Activated CD4-positive, alpha-beta T cell treated with anti-CD3 and anti-CD28 coated beads, Interleukin-2, amount 10 ng/mL, durations not matched to agents 24 days and 14 days (primary cell): ENCODE measurements at regions not wholly inside any gene's neighbourhood (a gene's known extent, or its start where the extent isn't known, plus 50 kb on each side); places are given as distances from the start of the nearest gene placed in this dataset.
"Not testable (repeated sequence)": the region's sequence is repeated elsewhere in the genome, so short reads cannot be mapped to it uniquely, and the experiment has no call there.

Experiments
- DNase-seq: peaks from one replicate; pipeline ENCODE4 v3.0.0; 2022
- H3K27ac Mint-ChIP-seq: one replicate; pipeline ENCODE4 v1.8.0; 2022; ENCODE audit warnings: mild to moderate bottlenecking, mixed read lengths
- H3K27me3 Mint-ChIP-seq: one replicate; pipeline ENCODE4 v1.8.0; 2022; ENCODE audit warnings: mixed read lengths
- H3K36me3 Mint-ChIP-seq: one replicate; pipeline ENCODE4 v1.8.0; 2022; ENCODE audit warnings: low read depth, mild to moderate bottlenecking, mixed read lengths
- H3K4me1 Mint-ChIP-seq: one replicate; pipeline ENCODE4 v1.8.0; 2021; ENCODE audit warnings: mixed read lengths
- H3K4me3 Mint-ChIP-seq: one replicate; pipeline ENCODE4 v1.8.0; 2022; ENCODE audit warnings: mild to moderate bottlenecking, moderate library complexity, mixed read lengths
- H3K9me3 Mint-ChIP-seq: one replicate; pipeline ENCODE4 v1.8.0; 2021; ENCODE audit warnings: mixed read lengths
- intact Hi-C: fragments of 100-400 bp; cut with micrococcal nuclease; formaldehyde crosslinking; loops from one replicate; pipeline ENCODE4 v1.15.1; 2023

DNA sequence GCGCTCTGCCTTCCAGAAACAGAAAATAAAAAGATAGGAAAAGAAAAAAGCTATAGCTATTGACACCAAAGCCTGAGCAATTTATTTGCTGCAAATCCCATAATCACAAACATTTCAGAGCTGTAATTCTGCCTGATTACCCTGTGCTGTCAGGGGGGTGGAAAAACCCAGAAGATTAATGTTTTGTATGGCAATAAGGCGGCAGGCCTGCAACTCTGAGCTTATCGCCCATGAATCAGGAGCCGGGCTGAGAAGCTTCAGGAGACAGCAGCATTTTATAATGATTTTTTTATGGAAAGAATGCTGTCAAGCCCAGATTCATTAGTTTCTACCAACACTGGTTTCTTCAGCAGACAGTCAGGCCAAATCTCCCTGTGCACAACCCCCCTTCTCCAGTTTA is 82.6 kb upstream of the TMEM164 start:
- Mint-ChIP-seq H3K27ac (no peak overlapping the region), H3K9me3 (no peaks in the 10 kb centered on the region), H3K27me3 (peaks cover 2% of the 10 kb centered on the region), H3K4me1 (peaks cover 2% of the 10 kb centered on the region), H3K36me3 (no peaks in the 10 kb centered on the region), H3K4me3 (no peak overlapping the region)
- intact Hi-C loops, result no loop called here
- no peak for DNase-seq

DNA sequence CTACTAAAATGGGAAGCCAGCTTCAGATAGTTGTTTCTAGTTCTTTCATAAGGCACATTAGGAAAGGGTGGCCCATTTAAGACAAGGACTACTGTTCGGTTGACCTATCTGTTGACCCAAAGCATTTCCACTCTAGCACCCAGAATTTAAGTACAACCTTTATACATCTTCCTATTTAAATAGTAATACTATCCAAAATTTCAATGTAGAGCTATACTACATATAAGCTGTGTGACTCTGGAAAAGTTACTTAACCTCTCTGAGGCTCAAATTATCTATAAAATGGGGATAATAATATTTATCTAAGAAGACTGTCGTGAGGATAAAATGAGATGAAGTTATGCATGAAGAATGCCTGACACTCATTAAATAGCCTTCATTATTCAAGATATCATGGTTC is 82.0 kb upstream of the TMEM164 start:
- H3K4me1 Mint-ChIP-seq, result peaks cover 2% of the 10 kb centered on the region
- H3K27me3 Mint-ChIP-seq, result peaks cover 2% of the 10 kb centered on the region
- no peak overlapping the region for H3K27ac Mint-ChIP-seq
- DNase-seq, result no peak
- no peak overlapping the region for H3K4me3 Mint-ChIP-seq
- intact Hi-C loops, result no loop called here
- H3K36me3 Mint-ChIP-seq, result no peaks in the 10 kb centered on the region
- no peaks in the 10 kb centered on the region for H3K9me3 Mint-ChIP-seq

DNA sequence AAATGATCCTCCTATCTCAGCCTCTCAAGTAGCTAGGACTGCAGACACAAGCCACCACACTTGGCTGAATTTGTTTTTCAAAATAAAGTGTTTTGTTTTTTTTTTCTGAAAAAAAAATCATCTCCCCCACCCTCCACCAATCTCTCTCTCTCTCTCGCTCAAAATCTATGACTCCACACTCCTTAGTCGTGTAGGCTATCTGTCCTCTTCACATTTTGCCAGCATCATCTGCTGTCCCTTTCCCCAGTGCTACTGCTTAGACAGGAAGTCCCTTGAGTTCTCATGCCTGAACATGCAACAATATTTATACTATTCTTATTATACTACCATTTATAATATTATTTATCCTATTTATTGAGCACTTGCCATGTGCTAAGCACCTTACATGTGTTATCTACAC is 80.7 kb upstream of the TMEM164 start:
- peaks cover 2% of the 10 kb centered on the region for H3K27me3 Mint-ChIP-seq
- intact Hi-C loops, result no loop called here
- H3K9me3 Mint-ChIP-seq, result no peaks in the 10 kb centered on the region
- H3K4me1 Mint-ChIP-seq, result peaks cover 2% of the 10 kb centered on the region
- no peak overlapping the region for H3K4me3 Mint-ChIP-seq
- DNase-seq, result no peak
- H3K36me3 Mint-ChIP-seq, result no peaks in the 10 kb centered on the region
- no peak overlapping the region for H3K27ac Mint-ChIP-seq

DNA sequence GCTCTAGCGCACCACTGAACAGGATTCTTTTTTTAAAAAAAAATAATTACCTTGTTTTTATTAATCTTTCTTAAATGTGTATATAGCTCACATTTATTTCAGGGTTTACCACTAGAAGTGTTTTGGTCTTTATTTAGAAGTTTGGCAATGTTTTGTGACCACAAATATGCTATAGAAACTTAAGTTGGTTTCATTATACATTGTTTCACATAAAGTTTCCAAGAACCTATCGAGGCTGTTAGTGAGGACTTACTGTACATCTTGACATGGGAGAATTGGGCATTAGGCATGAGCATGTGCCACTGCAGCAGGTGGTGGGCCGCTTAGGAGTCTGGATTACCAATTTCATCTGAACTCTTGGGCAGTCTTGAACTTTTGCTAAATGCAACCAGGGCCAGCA is 77.9 kb upstream of the TMEM164 start:
- H3K4me3 Mint-ChIP-seq, H3K36me3 Mint-ChIP-seq, intact Hi-C loops, H3K27ac Mint-ChIP-seq, H3K4me1 Mint-ChIP-seq, DNase-seq, H3K9me3 Mint-ChIP-seq, H3K27me3 Mint-ChIP-seq: not testable (repeated sequence)

DNA sequence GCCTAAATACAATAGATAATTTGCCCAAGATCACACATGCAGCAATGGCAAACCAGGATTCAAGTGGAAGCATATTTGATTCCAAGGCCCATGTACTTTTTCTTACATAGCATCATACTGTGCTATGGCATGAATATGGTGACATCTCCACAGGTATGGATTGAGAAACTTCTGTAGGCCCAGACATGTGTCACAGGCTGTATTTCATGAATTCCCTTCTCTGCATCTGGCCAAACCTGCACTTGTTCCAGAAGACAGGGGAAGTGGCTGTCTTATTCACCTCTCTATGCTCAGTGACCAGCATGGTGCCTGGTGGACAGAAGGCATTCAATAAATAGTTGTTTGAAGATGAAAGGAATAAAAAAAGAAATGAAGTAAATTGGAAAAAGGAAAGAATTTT is 77.3 kb upstream of the TMEM164 start:
- no peaks in the 10 kb centered on the region for H3K9me3 Mint-ChIP-seq
- DNase-seq, result no peak
- H3K4me3 Mint-ChIP-seq, result no peak overlapping the region
- H3K27ac Mint-ChIP-seq, result no peak overlapping the region
- H3K4me1 Mint-ChIP-seq, result peaks cover 2% of the 10 kb centered on the region
- no peaks in the 10 kb centered on the region for H3K27me3 Mint-ChIP-seq
- intact Hi-C loops, result no loop called here
- no peaks in the 10 kb centered on the region for H3K36me3 Mint-ChIP-seq

DNA sequence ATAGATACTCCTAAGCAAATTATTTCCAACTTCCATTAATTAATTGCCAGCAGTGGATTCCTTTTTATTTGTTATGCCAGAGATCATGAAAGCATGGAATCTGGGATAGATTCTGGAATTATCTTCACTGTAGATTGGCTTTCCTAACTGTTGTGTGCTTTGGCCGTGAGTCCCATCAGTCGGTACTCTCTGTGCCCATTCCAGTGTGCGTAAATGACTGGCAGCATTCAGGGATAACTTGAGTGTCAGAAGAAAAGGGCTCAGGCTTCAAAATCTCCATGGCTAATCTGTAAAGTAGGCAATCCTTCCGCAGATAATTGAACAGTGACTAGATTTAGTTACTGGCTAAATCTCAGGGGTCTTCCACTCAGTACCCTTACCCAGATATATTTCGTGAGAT is 76.8 kb upstream of the TMEM164 start:
- no peak overlapping the region for H3K4me3 Mint-ChIP-seq
- intact Hi-C loops, result no loop called here
- H3K9me3 Mint-ChIP-seq, result no peaks in the 10 kb centered on the region
- H3K4me1 Mint-ChIP-seq, result peaks cover 2% of the 10 kb centered on the region
- no peaks in the 10 kb centered on the region for H3K36me3 Mint-ChIP-seq
- no peaks in the 10 kb centered on the region for H3K27me3 Mint-ChIP-seq
- H3K27ac Mint-ChIP-seq, result no peak overlapping the region
- no peak for DNase-seq

DNA sequence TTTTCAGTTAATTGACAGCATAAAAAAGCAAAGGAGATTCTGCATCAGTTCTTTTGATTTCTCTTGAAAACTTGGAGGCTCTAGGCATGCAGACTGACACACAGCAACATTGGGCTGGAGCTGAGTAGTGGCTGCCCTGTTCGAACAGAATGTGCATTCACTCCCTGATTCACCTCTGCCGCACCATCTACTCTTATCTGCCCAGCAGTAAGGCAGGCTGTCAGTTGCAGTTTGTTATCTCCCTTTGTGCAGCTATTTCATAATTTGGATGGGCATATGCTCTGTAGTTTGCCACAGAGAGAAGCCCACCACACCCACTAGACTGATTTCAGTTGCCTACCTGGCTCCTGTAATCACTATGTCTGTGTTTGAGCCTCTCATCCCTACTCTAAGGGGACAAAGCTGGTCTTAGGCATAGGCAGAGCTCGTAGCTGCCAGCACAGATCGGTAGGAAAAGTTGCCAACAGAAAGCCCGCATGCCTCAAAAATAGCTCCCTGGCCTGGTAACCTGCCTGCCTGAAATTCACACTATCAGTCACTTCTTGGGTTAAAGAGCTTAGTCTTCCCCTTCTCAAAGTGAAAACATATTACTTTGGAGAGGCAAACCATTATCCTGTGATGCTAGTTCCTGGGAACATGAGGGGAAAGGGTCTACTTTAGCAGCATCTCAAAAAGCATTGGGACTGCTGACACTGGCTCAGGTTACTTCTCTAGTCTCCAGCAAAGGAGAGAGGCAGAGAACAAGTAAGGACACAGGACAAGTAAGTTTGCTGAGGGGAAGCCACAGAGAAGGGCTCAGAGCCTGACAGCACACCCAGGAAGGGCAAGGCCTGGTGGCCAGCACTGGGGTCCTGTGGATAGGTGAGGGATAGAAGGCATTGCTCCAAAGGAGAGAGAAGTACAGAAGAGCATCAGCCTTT is 75.9 kb upstream of the TMEM164 start:
- no peaks in the 10 kb centered on the region for H3K9me3 Mint-ChIP-seq
- no peak overlapping the region for H3K27ac Mint-ChIP-seq
- no peak for DNase-seq
- no peak overlapping the region for H3K4me3 Mint-ChIP-seq
- intact Hi-C loops, result no loop called here
- peaks cover 2% of the 10 kb centered on the region for H3K4me1 Mint-ChIP-seq
- no peaks in the 10 kb centered on the region for H3K36me3 Mint-ChIP-seq
- H3K27me3 Mint-ChIP-seq, result no peaks in the 10 kb centered on the region

DNA sequence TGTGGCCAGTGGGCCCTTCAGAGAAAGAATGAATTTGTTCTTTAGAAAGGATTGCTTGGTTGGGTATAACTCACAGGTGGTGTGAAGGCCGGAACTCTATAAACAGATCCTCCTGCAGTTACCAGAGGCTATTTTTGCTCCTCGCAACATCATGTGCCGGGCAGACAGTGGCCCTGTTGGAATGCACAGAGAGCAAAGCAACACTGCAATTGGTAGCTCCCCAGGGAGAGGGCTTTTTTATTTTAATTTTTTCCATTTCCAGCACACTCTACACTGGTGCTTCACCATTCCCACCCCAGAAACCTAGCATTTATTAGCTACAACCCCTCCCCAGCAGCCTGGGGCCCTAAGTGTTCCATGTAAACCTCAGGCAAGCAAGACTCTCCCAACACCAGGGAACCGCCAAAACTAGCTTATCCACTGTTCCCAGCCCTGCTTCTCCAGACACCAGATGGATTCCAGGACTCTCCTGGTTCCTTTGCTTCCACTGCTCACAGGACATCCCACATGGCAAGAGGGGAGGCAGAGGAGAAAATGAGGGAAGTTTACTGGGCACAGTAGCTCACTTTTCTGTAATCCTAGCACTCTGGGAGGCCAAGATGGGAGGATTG is 75.1 kb upstream of the TMEM164 start:
- intact Hi-C loops, result no loop called here
- Mint-ChIP-seq H3K4me3 (no peak overlapping the region), H3K36me3 (no peaks in the 10 kb centered on the region), H3K4me1 (peaks cover 2% of the 10 kb centered on the region), H3K9me3 (no peaks in the 10 kb centered on the region), H3K27ac (no peak overlapping the region), H3K27me3 (no peaks in the 10 kb centered on the region)
- DNase-seq, result no peak

DNA sequence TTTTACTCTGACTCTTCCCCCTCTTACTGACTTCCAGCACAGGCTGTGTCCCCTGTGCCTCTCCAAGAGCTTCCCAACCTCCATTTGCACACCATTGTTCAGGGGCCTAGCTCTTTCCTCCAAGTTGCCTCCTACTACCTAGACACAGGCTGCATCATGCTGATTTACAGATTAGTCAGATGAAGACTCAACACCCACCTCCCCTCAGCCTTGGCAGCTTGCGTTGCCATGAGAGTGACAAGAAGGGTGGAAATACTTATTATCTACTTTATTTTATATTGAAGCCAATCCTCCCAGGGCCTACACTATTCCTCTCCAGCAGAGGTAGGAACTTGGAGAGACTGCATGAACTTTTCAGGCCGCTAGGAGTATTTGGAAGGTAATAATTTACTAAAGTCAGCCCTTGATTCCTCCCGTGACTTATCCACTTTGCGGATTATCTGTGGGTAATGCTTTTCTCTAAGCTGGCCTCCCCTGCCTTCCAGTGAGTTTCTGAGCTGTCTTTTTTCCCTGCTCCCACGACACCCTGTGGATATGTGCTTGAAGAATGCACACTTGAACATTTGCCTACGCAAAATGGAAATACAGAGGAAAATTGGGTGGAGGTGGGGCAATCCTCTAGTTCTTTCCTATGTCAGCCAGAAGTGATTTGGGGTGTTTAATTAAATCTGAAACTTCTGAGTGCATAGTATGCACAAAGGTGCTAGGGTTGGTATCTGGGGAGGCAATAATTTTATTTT is 74.1 kb upstream of the TMEM164 start:
- Mint-ChIP-seq H3K9me3 (peaks cover 6% of the 10 kb centered on the region), H3K4me1 (peaks cover 2% of the 10 kb centered on the region), H3K27me3 (peaks cover under 1% of the 10 kb centered on the region), H3K4me3 (no peak overlapping the region), H3K36me3 (no peaks in the 10 kb centered on the region), H3K27ac (no peak overlapping the region)
- intact Hi-C loops, result no loop called here
- no peak for DNase-seq

DNA sequence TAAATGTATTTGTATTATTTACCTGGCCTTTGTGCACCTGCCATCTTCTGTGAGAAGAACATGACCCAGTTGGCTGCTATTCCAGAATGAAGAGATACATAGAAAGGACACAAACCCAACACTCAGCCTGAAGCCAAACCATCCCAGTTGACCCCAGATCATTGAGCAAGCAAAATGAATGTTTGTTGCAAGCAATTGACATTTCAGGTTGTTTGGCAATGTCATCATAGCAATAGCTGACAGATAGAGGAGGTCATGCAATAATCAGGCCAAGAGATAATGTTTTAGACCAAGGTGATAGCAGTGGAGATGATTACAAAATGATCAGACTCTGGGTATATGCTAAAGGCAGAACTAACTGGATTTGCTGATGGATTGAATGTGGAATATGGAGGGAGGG is 71.2 kb upstream of the TMEM164 start:
- H3K36me3 Mint-ChIP-seq, result no peaks in the 10 kb centered on the region
- H3K9me3 Mint-ChIP-seq, result peaks cover 6% of the 10 kb centered on the region
- intact Hi-C loops, result no loop called here
- peaks cover 2% of the 10 kb centered on the region for H3K27me3 Mint-ChIP-seq
- H3K4me1 Mint-ChIP-seq, result no peaks in the 10 kb centered on the region
- no peak overlapping the region for H3K27ac Mint-ChIP-seq
- H3K4me3 Mint-ChIP-seq, result no peak overlapping the region
- no peak for DNase-seq

DNA sequence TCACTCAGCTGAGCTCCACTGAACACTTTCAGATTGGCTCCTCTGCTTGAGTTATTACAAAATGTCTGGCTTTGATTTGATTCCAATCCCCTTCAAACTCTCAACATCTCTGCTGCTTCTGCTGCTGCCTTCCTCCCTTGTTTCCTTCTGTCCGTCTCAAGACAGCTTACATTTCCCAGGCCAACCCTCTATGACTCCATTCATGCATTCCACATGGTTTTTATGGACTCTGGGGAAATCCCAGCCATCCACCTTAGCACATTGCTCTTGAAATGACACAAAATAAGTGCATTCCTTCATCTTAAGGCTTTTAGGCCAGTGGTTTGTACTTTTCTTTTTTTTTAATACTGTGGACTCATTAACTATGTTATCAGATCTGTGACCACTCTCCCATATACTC is 68.5 kb upstream of the TMEM164 start:
- H3K27ac Mint-ChIP-seq, result no peak overlapping the region
- DNase-seq, result no peak
- peaks cover 8% of the 10 kb centered on the region for H3K27me3 Mint-ChIP-seq
- H3K4me1 Mint-ChIP-seq, result no peaks in the 10 kb centered on the region
- H3K9me3 Mint-ChIP-seq, result peaks cover 6% of the 10 kb centered on the region
- intact Hi-C loops, result no loop called here
- no peaks in the 10 kb centered on the region for H3K36me3 Mint-ChIP-seq
- no peak overlapping the region for H3K4me3 Mint-ChIP-seq

DNA sequence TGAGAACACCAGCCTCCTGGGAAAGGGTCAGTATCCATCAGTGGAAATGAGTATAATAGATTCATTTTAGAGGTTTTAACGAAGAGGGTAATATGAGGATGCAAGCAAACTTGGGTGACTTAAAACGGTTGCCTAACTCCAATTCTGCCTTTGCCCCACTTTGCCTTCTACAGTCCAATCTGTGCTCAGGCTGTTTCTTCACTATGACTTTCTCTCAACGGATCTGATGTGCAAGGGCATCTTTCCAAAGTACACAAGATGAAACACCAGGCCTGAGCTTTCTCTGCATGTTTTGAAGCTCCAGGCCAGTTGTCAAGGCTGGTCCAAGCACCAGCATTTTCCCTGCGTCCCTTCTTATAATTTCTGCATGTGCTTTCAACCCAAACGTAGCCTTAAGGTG is 68.0 kb upstream of the TMEM164 start:
- Mint-ChIP-seq H3K4me1 (no peaks in the 10 kb centered on the region), H3K4me3 (no peak overlapping the region), H3K9me3 (peaks cover 6% of the 10 kb centered on the region), H3K27ac (no peak overlapping the region), H3K27me3 (peaks cover 8% of the 10 kb centered on the region), H3K36me3 (no peaks in the 10 kb centered on the region)
- intact Hi-C loops, result no loop called here
- DNase-seq, result no peak

DNA sequence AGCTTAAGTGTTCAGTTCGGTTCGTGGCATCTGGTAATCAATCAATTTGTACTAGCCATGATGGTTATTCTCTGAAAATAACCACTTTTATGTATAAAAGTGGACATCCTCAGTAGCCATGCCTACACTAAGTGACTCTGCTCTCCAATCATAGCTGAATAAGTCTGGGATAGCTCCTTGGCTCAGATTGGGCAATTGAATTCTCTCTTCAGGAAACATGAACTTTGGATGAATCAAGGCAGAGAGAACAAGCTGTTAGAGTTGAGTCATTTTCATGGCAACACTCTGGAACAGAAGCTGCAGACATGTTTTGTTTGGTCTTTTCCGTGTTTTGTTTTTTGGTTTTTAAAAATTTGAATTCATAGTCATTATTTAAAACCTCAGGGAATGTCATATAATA is 66.8 kb upstream of the TMEM164 start:
- Mint-ChIP-seq H3K9me3 (peaks cover 6% of the 10 kb centered on the region), H3K36me3 (no peaks in the 10 kb centered on the region), H3K4me1 (no peaks in the 10 kb centered on the region), H3K27me3 (peaks cover 8% of the 10 kb centered on the region), H3K4me3 (no peak overlapping the region), H3K27ac (no peak overlapping the region)
- intact Hi-C loops, result no loop called here
- no peak for DNase-seq

DNA sequence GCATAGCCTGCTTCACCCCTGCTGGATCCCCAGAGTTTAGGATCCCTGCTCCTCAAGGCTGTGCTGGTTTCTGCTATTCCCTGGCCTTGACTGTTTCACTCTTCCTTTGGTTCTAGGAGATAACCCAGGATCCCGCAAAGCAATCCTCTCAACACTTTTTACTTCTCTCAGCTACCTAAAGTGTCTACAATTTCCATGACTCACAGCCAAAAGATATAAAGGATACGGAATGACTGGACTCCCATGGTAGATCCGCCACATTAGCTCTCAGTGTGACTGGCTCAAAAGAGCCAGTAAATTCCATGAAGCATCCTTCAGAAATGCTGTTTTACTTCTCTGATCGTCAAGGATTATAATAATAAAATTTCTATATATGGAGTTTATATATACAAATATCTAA is 66.3 kb upstream of the TMEM164 start:
- no peak for DNase-seq
- peaks cover 6% of the 10 kb centered on the region for H3K9me3 Mint-ChIP-seq
- no peak overlapping the region for H3K4me3 Mint-ChIP-seq
- no peaks in the 10 kb centered on the region for H3K4me1 Mint-ChIP-seq
- intact Hi-C loops, result no loop called here
- no peak overlapping the region for H3K27ac Mint-ChIP-seq
- H3K36me3 Mint-ChIP-seq, result no peaks in the 10 kb centered on the region
- peaks cover 8% of the 10 kb centered on the region for H3K27me3 Mint-ChIP-seq
